CD4-positive, alpha-beta T cell (primary cell): ENCODE measurements at regions not wholly inside any gene's neighbourhood (a gene's known extent, or its start where the extent isn't known, plus 50 kb on each side); places are given as distances from the start of the nearest gene placed in this dataset.

Source experiments
- ATAC-seq: fragments of 200-7000 bp; cut with Tn5 transposase; one replicate; pipeline ENCODE4 v1.10.0; 2022; ENCODE audit warnings: mild to moderate bottlenecking; ENCODE audit not compliant: poor library complexity
- CTCF ChIA-PET: fragments of 350-600 bp; sonication (Branson Sonifier 250); formaldehyde crosslinking; loops from one replicate; lab custom pipeline; 2021; ENCODE audit warnings: antibody characterized with exemption, inconsistent platforms; lab: Charles Lee
- POLR2A ChIA-PET: fragments of 350-600 bp; sonication (Branson Sonifier 250); formaldehyde crosslinking; loops from one replicate; lab custom pipeline; 2021; ENCODE audit warnings: antibody characterized with exemption, inconsistent platforms; lab: Charles Lee
- DNase-seq, 14 experiments: peaks; one replicate each; pipeline ENCODE4 v3.0.0-alpha.2; 2013 to 2020; ENCODE audit warnings: mixed read lengths in 2 of 14
- H3K27ac ChIP-seq, 2 donors: one replicate each; pipeline versions ENCODE4 v1.5.1 to v1.7.0; 2013; ENCODE audit warnings: low read length in 2 of 2, low read depth in 1 of 2, mild to moderate bottlenecking in 1 of 2
- H3K27me3 ChIP-seq, 2 experiments: 1 replicate in 1 of 2; 2 replicates in 1 of 2; pipeline versions ENCODE4 v1.6.1 to v1.7.0; 2013; ENCODE audit warnings: low read length in 2 of 2, control low read depth in 1 of 2, mild to moderate bottlenecking in 1 of 2, moderate library complexity in 1 of 2; ENCODE audit not compliant: insufficient read depth in 2 of 2, control insufficient read depth in 1 of 2
- H3K36me3 ChIP-seq: one replicate; pipeline ENCODE4 v1.6.1; 2013; ENCODE audit warnings: low read length, control low read depth; ENCODE audit not compliant: insufficient read depth
- H3K4me1 ChIP-seq: one replicate; pipeline ENCODE4 v1.6.1; 2013; ENCODE audit warnings: low read length, control low read depth; ENCODE audit not compliant: insufficient read depth
- H3K4me3 ChIP-seq: one replicate; pipeline ENCODE4 v1.5.1; 2013; ENCODE audit warnings: mild to moderate bottlenecking, low read length, moderate library complexity
- H3K9me3 ChIP-seq, 2 experiments: 1 replicate in 1 of 2; 2 replicates in 1 of 2; pipeline versions ENCODE4 v1.6.1 to v1.7.0; 2013; ENCODE audit warnings: low read length in 2 of 2, mild to moderate bottlenecking in 2 of 2, control low read depth in 1 of 2, moderate library complexity in 1 of 2; ENCODE audit not compliant: control insufficient read depth in 1 of 2, insufficient read depth in 1 of 2
- H3K27ac Mint-ChIP-seq: one replicate; pipeline ENCODE4 v1.8.0; 2020; ENCODE audit warnings: mixed read lengths
- H3K27me3 Mint-ChIP-seq: one replicate; pipeline ENCODE4 v1.8.0; 2021; ENCODE audit warnings: mixed read lengths
- H3K36me3 Mint-ChIP-seq: one replicate; pipeline ENCODE4 v1.8.0; 2021; ENCODE audit warnings: low read depth, mixed read lengths
- H3K4me1 Mint-ChIP-seq: one replicate; pipeline ENCODE4 v1.8.0; 2021; ENCODE audit warnings: low read depth, mixed read lengths
- H3K4me3 Mint-ChIP-seq: one replicate; pipeline ENCODE4 v1.8.0; 2020; ENCODE audit warnings: mild to moderate bottlenecking, mixed read lengths
- H3K9me3 Mint-ChIP-seq: one replicate; pipeline ENCODE4 v1.8.0; 2020; ENCODE audit warnings: mixed read lengths
- intact Hi-C, 2 experiments: fragments of 100-400 bp; cut with DNase I in 1 of 2; cut with micrococcal nuclease in 1 of 2; formaldehyde crosslinking; loops; one replicate each; pipeline versions ENCODE4 v1.15.1 to v1.9.0; 2023 to 2025; cut with DNase I, micrococcal nuclease
- TF ChIP-seq, protein P1 (sequence below): fragments of 200-600 bp; IDR thresholded peaks from one replicate; pipeline ENCODE4 v1.8.0; 2022; ENCODE audit warnings: antibody characterized with exemption, mild to moderate bottlenecking

DNA sequence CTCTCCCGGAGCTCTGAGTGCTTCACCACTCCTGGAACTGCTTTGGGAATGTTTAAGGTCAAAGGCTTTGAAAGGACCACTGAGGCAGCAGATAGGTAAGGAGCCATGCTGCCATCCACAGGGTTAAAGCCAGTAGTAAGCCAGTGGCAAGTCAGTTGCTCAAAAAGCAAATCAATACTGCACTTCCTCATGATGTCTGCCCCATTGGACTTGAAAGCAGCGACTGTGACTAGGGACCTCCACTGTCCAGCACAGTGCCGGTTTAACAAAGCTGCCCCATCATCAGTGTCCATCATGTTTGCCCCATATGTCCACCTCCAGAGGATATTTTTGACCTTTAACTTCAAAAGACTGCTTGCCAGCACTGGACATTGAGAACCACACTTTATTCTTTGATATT is 49.9 kb upstream of the FGF13 start:
- Histone ChIP-seq H3K27ac (no peak overlapping the region), H3K36me3 (no peaks in the 10 kb centered on the region), H3K9me3 (no peaks in the 10 kb centered on the region), H3K4me3 (no peak overlapping the region), H3K27me3 (no peaks in the 10 kb centered on the region), H3K4me1 (no peaks in the 10 kb centered on the region)
- H3K4me3 Mint-ChIP-seq: no peak overlapping the region
- intact Hi-C loops: no loop called here
- no peaks in the 10 kb centered on the region for H3K27me3 Mint-ChIP-seq
- no peaks in the 10 kb centered on the region for H3K4me1 Mint-ChIP-seq
- CTCF ChIA-PET: no interaction called here
- POLR2A ChIA-PET: no interaction called here
- DNase-seq (no peak), ATAC-seq (no peak)
- TF ChIP-seq, protein P1, sequence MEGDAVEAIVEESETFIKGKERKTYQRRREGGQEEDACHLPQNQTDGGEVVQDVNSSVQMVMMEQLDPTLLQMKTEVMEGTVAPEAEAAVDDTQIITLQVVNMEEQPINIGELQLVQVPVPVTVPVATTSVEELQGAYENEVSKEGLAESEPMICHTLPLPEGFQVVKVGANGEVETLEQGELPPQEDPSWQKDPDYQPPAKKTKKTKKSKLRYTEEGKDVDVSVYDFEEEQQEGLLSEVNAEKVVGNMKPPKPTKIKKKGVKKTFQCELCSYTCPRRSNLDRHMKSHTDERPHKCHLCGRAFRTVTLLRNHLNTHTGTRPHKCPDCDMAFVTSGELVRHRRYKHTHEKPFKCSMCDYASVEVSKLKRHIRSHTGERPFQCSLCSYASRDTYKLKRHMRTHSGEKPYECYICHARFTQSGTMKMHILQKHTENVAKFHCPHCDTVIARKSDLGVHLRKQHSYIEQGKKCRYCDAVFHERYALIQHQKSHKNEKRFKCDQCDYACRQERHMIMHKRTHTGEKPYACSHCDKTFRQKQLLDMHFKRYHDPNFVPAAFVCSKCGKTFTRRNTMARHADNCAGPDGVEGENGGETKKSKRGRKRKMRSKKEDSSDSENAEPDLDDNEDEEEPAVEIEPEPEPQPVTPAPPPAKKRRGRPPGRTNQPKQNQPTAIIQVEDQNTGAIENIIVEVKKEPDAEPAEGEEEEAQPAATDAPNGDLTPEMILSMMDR: no peak
- no peaks in the 10 kb centered on the region for H3K36me3 Mint-ChIP-seq
- H3K27ac Mint-ChIP-seq: no peak overlapping the region
- no peaks in the 10 kb centered on the region for H3K9me3 Mint-ChIP-seq
